ENCODE measurements at regions not wholly inside any gene's neighbourhood (a gene's known extent, or its start where the extent isn't known, plus 50 kb on each side); places are given as distances from the start of the nearest gene placed in this dataset.
"Not testable (repeated sequence)": the region's sequence is repeated elsewhere in the genome, so short reads cannot be mapped to it uniquely, and the experiment has no call there.

DNA sequence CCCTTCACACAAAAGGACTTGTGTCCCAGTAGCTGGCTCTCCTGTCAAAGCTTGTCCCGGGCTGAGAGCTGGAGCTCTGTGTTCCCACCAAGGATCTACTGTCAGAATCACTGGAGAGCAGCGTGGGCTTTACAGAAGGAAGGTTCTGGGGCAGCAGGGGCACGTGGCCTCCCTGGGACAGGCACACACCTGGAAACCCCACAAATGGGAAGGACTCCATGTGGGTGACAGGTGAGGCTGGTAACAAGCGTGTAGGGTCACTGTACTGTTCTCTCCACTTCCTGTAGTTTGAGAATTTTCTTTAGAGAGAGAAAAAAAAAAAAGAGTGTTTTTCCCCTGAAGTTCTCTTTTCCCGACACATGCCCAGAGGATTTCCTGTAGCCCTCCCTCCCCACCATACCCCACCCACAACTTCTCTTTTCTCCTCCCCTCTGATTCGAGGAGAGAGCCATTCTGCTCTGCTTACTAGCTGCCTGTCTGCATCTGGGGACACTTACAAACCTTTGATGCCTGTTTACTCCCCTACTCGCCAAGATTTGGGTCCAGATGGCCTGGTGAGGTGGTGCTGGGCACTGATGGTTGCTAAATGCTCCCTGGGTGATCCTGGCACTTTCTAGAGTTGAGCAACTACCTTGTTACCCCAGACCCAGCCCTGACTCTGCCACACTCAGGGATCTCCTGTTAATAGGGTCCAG is 84.1 kb upstream of the SIRPA start:
- ATAC-seq = no peak

DNA sequence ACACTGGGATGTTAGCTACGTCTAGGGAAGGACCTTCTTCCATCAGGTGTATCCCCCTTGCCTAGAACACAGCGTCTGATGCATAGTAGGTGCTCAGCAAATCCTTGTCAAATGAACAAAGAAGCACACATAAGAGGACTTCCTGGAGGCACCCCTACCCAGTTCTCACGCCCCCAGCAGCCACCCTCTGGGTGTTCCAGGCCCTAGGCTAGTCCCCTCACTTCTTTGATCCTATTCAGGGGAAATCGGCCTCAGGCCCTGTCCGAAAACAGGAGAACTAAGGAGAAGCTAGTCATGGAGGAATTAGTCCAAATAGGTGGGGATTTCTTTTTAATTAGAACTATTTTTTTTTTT is 84.7 kb upstream of the SIRPA start:
- no peak for ATAC-seq

DNA sequence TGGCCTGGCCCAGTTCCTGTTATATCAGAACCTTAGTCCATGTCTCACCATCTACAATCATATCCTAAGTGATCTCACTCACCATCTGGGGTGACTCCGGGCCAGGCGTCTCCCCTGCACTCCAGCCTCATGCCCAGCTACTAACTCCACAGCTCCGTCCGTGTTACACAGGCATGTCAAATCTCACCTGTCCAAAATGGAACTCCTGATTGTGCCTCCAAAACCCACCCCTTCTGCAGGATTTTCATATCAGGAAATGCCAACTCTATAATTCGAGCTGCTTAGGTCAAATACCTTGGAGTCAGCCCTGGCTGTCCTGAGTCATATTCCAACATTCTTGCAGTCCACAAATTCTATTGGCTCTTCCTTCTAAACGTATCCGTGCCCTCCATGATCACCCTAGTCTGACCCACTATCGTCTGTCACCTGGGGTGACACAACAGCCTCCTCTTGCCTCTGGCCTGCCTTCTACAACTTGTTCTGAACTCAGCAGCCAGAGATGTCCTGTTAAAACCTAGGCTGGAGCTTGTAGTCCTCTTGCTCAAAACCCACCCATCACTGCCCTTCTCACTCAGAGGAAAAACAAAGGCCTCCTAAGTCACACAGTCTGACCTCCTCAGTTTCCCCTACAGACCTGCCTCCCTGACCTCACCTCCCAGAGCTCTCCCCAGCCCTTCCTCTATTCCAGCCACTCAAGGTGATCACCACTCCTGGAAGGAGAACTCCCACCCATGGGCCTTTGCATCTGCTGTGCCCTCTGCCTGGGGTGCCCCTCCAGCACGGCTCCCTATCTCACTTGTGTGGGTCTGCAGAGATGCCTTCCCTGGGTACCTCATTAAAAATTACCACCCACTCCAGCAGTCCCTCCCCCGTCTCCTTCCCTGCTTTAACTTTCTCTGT is 85.3 kb upstream of the SIRPA start:
- ATAC-seq = no peak

DNA sequence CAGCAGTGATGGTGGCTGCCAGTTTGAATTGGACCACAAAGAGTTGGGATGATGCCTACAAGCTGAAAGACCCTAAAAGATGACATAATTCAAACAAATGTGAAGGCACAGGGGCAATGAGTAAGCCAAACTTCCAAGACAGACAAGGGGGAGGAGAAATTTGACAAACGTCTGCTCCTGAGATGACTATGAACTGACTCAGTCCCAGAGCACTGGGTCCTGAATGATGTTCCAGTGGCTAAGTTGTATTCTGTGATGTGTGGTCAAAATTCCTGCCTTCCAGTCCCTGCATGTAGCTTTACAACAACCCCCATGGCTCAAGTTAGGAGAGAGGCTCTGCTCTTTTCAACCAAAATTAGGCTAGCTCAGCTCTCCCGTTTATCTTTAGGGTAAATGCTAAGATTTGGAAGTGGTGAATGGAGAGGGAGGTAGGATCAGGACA is 86.1 kb upstream of the SIRPA start:
- ATAC-seq = peak; percentile 32 to 64

DNA sequence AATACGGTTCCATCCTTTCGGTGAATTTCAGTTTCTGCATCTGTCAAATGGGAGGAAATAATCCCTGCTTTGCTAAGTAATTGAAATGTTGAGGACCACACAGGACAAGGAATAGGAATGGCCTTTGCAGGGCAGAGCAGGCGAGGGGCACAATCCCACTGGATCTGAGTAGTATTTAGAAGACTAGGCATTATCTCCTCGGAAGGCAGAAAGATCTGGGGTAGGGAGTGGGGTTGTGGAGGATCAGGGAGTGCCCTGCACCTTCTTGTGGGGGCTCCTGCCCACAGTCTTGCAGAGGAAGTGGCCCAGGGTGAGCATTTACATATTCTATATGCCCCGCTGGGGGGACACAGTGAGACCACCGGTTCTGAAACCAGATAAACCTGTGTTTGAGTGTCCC is 87.1 kb upstream of the SIRPA start:
- ATAC-seq = no peak

DNA sequence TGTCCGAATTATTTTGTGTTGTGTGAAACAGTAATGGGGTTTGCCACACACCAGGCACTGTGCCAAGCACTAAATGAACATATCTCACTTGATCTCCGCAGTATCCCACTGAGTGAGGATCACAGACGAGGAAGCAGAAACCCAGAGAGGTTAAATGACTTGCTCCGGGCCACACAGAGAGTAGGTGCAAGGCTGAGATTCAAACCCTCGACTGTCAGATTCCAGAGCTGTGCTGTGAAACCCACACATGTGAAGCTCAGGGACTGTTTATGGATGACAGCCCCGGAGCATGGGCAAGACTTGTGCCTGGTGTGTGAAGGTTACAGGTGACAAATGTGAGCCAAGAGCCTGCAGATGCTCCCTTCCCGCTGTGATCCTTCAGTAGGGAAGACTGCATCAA is 87.8 kb upstream of the SIRPA start:
- ATAC-seq = no peak

DNA sequence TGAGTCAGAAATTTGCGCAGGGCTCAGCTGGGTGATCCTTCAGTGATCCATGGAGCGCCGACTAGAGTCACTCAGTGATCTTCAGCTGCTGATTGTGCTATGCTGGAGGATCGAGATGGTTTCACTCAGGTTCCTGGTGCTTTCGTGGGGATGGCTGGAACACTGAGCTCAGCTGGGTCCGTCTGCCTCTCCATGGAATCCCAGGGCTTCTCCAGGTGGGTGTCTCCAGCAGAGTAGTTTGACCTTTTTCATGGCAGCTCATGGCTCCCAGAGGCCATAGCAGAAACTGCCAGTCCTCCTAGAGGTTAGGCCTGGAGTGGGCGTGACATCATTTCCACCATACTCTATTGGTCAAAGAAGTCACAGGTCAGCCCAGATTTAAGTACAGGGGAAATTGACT is 88.8 kb upstream of the SIRPA start:
- ATAC-seq = no peak

DNA sequence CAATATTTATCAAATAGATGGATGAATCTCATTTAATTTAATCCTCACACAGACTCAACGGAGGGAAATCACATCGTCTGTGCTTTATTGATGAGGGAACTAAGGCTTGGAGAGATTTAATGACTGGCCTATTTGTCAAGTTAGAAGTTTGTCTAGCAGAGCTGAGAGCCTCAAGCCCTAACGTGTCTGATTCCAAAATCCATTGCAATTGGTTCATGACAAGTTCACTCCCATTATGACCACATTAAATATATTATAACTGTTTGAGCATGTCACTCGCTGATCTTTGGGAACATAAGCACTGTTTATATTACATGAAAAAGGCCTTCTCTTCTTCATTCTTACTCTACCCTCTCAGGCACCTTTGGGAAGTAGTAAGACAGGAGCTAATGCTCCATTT is 89.4 kb upstream of the SIRPA start:
- no peak for ATAC-seq

DNA sequence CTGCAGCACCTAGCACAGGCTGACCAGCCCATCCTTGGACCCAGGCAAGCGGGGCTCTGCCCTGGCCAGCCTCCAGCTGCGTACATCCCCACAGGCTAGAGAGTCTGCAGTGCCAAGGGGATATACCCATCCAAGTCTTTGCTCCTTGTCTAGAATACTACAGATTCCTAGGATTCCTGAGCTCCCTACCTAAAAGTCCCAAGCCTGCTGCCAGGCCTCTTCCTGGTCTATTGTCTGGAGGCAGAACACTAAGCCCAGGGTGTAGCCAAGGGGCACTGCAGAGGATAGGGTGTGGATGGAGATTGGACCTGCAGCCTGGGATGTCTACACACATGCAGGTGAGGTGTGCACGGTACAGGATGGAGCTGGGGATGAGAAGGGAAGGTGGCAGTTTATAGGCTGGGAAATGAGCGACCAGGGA is 90.0 kb upstream of the SIRPA start:
- ATAC-seq = no peak

DNA sequence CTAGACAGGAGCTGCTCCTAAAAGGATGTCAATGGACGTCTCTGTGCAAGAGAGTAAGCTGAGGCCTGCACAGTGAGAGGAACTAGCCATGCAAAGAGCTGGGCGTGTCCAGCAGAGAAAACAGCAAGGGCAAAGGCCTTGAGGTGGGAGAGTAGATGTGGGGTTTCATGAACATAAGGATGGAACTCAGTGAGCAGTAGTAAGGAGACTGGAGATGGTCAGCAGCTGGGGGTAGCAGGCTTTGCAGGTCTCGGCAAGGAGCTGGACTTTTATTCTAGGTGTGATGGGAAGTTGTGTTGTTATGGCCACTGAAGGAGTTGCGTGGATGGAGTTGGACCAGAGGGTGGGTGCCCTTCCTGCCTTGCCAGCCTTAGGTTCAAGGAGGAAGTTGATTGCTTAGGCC is 90.7 kb upstream of the SIRPA start:
- ATAC-seq = no peak

DNA sequence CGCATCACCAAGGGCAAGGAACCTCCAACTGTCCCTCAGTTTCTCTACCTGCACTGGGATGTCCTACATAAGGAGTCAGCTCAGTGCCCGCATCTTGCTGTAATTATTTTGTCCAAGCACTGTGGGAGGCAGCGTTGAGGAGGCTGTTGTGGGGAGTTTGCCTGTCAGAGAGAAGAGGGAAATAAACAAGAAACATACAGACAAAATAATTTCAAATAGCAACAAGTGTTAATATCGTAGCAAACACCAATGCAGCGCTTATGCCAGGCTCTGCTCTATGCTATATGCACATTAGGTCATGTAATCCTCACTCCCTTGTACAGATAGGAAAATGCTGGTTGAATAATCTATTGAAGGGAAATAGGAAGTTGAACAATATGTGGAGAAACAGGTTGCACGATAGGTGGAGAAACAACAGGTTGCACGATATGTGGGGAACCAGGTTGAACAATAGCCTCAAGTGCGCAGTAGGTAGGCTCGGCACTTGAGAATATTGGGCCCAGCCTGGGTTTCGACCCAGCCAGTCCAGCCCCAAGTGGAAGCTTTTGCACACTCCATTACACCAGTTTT is 91.2 kb upstream of the SIRPA start:
- no peak for ATAC-seq

DNA sequence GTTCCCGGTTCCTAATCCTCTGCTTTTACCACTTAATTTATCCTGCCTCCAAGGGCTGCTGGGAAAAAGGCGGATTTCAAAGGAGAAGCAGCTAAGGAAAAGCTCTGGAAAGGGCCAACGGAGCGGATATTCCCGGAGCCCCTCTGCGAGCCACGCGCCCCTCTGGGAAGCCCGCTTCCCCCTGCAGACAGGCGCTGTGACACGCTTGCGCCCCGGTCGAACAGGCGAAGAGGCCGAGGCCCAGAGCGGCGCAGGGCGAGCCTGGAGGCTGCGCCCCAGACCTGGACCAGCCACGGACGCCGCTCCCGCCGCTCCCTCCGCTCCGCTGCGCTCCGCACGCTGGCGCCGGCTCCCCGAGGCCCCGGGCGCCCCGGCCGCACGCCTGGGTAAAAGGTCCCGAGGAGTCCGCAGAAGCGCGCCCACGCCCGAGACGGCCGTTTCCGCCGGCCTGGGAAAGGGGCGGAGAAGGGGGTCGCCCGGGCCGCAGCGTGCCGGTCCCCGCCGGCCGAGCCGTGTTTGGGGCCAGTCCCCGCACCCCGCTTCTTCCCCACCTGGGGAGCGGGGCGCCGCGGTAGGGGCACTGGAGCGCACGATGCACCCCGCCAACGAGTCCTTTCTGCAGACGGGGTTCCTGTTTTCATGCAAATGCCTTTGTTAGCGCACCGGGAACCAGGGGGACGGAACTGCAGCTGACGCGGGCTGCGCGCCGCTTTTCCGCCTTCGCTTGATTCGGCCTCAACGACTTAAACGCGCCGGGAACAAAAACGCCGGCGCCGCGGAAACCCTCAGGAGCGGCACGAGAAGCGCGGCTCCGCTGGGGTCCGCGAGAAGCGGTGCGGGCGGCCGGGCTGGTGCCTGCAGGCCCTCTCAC is 91.9 kb upstream of the SIRPA start:
- peak in 1 of 2 donors; percentile 14 for ATAC-seq

DNA sequence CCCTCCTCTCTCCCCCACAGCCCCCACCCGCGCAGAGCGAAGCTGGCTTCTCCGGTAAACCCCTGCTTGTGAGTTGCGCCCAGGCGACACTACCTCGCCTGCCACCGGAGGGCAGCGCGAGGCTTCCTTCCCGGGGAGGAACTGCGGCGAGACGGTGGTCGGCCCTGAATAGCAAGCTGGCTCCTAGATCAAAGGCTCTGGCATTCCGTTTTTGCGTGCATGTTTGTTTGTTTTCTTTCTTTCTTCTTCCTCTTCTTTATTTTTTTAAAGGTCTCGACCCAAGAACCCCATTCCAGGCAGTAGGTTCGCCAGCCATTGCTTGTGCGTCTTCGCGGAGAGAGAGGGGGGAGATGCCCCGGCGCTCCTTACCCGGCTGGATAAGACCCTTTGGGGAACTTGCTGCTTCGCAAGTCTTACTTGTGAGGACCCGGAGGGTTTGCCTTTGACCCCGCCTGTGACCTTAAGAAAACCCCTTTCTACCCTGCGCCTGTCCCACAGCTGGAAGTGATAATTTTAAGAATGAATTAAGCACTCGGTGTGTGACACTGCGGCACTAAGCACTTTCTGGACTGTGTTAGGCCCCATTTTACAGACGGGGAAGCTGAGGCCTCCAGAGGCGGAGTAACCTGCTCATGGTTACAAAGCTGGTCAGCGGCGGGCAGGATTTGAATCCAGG is 92.7 kb upstream of the SIRPA start:
- ATAC-seq = peak; percentile 52 to 55

DNA sequence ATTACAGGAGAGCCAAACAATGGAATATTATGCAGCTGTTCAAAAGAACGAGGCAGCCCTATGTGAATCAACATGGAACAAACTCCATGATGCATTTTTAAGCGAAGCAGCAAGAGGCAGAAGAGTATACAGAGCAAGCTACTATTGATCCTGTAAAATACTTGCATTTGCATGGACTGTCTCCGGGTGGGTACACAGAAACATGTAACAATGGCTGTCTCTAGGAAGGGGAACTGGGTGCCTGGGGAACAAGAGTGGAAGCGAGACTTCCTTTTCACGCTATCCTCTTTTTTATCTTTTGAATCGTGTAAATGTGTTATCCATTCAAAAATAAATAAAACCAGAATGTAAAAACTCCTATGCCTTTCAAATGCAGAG is 93.3 kb upstream of the SIRPA start:
- ATAC-seq = no peak

DNA sequence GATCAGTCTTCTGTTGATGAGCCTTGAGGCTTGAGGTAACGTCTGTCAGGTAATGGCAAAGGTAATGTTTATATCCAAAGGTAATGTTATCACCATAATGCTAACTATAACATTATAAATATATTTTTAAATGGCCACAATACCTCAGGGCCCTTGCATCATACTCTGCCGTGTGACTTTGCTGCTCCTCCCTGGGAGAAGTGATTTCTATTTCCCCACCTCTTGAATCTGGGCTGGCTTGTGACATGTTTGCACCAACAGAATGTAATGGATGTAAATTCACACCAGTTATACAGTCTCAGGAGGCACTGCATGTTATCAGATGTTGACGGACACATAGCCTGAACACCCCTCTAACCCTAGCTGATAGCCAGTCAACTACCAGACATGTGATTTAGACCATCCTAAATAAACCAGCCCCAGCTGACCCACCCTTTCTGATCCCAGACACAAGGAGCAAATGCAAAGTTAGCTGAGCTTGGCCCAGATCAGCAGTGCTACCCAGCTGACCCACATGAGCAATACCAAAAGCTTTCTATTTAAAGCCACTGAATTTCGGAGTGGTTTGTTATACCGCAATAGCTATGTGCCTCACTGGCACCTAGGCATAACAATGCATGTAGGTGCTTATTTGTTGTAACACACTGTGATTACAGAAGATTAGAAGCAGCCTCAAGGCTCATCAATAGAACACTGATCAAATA is 93.8 kb upstream of the SIRPA start:
- no peak for ATAC-seq

DNA sequence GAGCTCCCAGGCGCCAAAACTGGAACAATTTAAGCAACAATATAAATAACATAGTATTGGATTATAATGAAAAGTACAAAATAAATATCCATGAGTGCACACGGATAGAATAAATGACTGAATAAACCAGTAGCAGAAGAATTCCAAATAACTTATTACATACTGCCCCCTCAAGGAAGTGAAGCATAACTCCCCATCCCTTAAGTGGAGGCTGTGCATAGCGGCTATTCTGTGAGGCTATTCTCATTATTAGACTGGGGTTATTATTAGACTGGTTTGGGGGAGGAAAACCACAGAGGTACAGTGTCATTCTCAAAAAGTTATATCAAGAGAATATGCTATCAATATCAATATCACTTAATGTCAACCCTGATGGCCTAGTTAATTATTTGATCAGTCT is 94.4 kb upstream of the SIRPA start:
- ATAC-seq = no peak

DNA sequence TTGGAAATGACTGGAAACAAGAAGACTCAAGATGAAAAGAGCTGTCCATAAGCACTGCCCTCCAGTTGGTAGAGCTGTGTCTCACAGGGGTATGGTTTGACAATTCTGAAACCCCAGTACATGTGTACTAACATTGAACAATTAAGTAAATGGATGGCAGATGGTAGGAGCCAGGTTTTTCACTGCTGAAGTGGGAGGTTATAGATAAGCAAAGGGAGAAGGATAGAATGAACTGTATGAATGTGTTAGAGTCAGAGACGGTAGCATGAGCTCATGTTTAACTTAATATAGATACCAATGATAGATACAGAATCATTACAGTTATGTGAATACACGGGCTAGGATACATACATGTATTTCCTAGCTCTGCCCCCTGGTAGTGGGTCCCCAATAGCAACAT is 95.0 kb upstream of the SIRPA start:
- no peak for ATAC-seq

DNA sequence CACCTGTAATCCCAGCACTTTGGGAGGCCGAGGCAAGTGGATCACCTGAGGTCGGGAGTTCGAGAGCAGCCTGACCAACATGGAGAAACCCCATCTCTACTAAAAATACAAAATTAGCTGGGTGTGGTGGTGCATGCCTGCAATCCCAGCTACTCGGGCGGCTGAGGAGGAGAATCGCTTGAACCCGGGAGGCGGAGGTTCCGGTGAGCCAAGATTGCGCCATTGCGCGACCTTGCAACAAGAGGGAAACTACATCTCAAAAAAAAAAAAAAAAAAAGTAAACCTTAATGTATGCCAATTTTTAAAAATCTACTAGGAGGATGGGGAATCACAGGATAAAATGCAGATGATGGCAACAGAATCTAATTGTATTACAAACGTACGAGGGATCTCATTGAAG is 95.5 kb upstream of the SIRPA start:
- ATAC-seq = not testable (repeated sequence)

DNA sequence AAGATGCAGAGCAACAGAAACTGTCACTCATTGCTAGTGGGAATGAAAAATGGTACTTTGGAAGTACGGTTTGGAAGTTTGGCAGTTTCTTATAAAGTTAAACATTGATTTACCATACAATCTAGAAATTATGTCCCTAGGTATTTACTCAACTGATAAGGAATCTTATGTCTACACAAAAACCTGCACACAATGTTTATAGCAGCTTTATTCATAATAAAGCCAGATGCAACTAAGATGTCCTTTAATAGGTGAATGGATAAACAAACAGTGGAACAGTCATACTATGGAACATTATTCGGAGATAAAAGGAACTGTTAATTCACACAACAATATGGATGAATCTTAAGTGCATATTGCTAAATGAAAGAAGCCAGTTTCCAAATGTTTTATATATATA is 96.2 kb upstream of the SIRPA start:
- no peak for ATAC-seq

DNA sequence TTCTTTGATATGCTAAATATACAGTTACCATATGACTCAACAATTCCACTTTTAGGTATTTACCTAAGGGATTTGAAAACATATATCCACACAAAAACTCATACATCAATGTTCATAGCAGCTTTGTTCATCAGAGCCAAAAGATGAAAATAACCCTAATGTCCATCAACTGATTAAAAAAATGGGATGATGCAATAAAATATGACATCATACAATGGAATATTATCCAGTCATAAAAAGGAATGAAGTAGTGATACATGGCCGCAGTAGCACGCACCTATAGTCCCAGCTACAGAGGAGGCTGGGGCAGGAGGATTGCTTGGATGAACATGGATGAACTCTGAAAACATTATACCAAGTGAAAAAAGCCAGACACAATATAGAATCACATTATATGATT is 101.4 kb upstream of the SIRPA start:
- no peak for ATAC-seq

DNA sequence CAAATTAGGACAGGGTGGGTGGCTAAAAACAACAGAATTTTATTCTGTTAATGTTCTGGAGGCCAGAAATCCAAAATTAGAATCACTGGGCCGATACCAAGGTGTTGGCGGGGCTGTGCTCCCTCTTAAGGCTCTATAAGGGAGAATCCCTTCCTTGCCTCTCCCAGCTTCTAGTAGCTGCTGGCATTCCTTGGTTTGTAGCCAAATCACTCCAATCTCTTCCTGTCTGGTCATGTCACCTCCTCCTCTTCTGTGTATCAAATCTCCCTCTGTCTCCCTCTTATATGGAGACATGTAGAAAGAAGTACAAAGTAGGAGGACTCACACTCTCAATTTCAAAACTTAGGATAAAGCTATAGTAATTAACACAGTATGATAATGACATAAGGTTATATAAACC is 102.9 kb upstream of the SIRPA start:
- ATAC-seq = no peak

DNA sequence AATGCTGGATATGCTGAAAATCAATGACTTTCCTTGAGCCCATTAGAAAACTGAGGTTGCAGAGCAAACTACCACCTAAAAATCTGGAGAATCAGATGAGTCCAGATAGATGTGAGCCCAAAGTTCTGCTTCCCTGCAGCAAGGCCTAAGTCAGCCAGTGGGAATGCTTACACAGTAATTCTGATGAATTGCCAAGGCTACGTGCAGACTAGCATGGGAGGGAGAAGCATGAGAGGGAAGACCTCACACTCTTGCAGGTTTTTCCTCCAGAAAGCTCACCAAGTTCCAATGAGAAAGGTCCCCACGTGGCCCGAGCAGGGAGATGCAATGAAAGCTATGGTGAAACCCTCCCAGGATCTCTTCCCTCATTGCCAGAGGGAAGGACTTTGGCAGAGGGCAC is 104.8 kb upstream of the SIRPA start:
- ATAC-seq = no peak

All from activated CD4-positive, CD25-positive, alpha-beta regulatory T cell treated with anti-CD3 and anti-CD28 coated beads, Interleukin-2, amount 50 U/mL, for 24 hours (primary cell).